ENCODE measurements at regions not wholly inside any gene's neighbourhood (a gene's known extent, or its start where the extent isn't known, plus 50 kb on each side); places are given as distances from the start of the nearest gene placed in this dataset.

DNA sequence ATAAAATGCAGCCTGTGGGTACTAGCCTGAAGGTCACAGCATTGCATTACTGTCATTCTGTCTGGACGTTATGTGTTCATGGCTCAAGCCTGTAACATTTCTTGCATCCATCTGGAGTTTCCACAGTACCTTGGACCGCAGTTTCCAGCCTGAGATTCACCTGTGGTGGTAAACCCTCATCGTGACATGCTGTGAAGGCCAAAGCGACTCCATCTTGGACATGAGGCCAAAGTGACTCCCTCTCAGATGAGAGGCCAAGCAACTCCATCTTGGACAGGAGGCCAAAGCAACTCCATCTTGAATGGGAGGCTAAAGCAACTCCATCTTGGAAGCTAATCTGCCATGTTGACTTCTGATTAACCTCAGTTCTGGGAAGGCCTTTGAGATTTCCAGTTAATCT lies 257.7 kb upstream of the MYT1L start:
- Histone ChIP-seq H3K4me3 (ENCODE audit: low read depth, low read length) (no peak overlapping the region), H3K27me3 (ENCODE audit: control insufficient read depth, insufficient read depth, low read length) (no peaks in the 10 kb centered on the region), H3K36me3 (ENCODE audit: control insufficient read depth, insufficient read depth, low read length) (no peaks in the 10 kb centered on the region)
- DNase-seq (ENCODE audit: low read depth) = no peak
- TF ChIP-seq, protein P1, sequence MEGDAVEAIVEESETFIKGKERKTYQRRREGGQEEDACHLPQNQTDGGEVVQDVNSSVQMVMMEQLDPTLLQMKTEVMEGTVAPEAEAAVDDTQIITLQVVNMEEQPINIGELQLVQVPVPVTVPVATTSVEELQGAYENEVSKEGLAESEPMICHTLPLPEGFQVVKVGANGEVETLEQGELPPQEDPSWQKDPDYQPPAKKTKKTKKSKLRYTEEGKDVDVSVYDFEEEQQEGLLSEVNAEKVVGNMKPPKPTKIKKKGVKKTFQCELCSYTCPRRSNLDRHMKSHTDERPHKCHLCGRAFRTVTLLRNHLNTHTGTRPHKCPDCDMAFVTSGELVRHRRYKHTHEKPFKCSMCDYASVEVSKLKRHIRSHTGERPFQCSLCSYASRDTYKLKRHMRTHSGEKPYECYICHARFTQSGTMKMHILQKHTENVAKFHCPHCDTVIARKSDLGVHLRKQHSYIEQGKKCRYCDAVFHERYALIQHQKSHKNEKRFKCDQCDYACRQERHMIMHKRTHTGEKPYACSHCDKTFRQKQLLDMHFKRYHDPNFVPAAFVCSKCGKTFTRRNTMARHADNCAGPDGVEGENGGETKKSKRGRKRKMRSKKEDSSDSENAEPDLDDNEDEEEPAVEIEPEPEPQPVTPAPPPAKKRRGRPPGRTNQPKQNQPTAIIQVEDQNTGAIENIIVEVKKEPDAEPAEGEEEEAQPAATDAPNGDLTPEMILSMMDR (IDR thresholded peaks at IDR 0.05; ENCODE audit: insufficient read depth, low read length, poor library complexity, severe bottlenecking) = no peak

DNA sequence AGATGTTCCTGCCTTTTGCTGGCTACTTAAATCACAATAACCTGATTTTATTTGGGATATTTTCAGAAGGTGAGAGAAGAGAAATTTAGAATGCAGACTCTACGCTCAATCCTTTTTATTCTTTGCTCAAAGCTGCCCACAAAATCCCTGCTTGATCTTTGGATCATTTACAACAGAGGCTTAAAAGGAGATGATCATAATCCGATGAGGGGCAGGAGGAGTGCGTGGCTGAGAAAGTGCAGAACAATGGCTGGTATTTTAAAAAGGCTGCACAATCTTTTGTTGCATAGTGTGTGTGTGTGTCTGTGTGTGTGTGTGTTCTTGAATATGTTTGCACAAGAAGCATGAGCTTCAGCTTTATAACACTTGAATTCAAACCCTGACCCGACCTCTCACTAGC lies 256.3 kb upstream of the MYT1L start:
- Histone ChIP-seq H3K4me3 (ENCODE audit: low read depth, low read length) (no peak overlapping the region), H3K36me3 (ENCODE audit: control insufficient read depth, insufficient read depth, low read length) (no peaks in the 10 kb centered on the region), H3K27me3 (ENCODE audit: control insufficient read depth, insufficient read depth, low read length) (no peaks in the 10 kb centered on the region)
- TF ChIP-seq, protein P1 (IDR thresholded peaks at IDR 0.05; ENCODE audit: insufficient read depth, low read length, poor library complexity, severe bottlenecking) = no peak
- DNase-seq (ENCODE audit: low read depth) = no peak

DNA sequence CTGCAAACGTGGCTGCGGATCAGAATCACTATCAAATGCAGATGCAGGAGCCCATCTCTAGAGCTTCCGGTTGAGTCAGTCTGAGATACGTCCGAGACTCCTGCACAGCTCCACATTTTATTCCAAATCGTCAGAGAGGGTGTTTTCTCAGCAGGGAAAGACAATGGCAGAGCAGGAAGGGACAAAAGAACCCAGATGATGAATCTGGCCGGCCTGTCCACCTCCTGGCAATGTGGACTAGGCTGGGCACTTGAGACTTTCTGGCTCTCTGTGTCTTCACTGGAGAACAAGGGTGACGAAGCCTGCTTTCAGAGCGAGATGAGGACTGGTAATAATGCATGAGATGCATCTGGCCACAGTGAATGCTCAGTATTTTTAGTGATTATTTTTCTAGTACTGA lies 255.9 kb upstream of the MYT1L start:
- Histone ChIP-seq H3K27me3 (ENCODE audit: control insufficient read depth, insufficient read depth, low read length) (no peaks in the 10 kb centered on the region), H3K4me3 (ENCODE audit: low read depth, low read length) (no peak overlapping the region), H3K36me3 (ENCODE audit: control insufficient read depth, insufficient read depth, low read length) (no peaks in the 10 kb centered on the region)
- no peak for DNase-seq (ENCODE audit: low read depth)
- TF ChIP-seq, protein P1 (IDR thresholded peaks at IDR 0.05; ENCODE audit: insufficient read depth, low read length, poor library complexity, severe bottlenecking) = no peak

DNA sequence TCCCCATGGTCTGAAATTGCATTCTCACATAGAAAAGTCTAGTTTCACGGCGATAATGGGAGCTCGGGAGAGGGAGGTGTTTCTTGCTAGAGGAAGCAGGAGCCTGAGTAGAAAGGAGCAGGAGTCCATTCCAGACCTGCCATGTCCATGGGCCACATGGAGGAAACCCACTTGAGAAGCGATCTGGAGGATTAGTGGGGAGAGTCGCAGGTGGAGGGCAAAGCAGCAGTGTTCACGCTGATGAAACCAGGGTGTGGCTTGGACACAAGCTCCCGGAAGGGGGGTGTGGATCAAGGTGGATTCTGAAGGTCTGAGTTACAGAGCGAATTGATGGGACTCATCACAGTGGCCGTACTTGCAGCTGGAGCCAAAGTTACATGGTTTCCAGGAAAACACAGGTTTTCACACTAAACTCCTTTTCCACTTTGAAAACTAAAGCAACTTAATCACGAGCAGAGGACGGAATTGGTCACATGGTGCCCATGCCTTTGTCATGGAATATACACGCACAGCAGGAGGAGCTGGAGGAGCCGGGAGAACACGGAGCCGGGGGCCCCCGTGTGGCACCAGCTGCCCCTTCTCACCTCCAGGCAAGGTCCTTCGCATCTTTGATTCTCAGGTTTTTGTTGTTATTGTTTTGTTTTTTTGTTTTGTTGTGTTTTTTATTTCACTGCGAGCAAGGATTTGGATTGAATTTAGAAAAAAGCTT lies 255.1 kb upstream of the MYT1L start:
- TF ChIP-seq, protein P1 (IDR thresholded peaks at IDR 0.05; ENCODE audit: insufficient read depth, low read length, poor library complexity, severe bottlenecking) = no peak
- DNase-seq (ENCODE audit: low read depth) = no peak
- Histone ChIP-seq H3K27me3 (ENCODE audit: control insufficient read depth, insufficient read depth, low read length) (no peaks in the 10 kb centered on the region), H3K36me3 (ENCODE audit: control insufficient read depth, insufficient read depth, low read length) (no peaks in the 10 kb centered on the region), H3K4me3 (ENCODE audit: low read depth, low read length) (no peak overlapping the region)

DNA sequence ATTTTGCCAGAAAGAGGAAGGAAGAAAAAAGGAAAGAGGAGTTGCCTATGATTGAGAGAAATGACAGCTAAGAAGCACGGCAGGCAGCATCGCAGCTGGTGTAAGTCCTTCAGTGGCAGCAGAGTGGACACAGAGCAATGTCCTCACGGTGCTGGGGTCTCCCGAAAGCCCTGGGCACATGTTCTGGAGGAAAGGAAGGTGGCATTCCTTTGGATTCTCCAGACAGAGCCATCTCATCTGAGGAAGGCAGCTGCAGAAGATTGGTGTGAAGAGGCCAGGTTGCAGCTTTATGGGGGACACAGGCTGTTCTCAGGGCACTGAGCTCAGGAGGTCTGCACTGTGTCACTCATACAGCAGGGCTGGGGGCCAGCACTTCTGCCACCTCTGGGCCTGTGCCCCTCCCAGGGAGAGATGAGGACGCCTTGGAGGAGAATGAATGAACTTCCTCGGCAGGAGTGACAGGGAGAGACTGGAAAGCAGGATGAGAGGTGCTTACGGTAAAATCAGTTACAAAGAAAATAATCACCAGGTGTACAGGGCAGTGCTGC lies 252.0 kb upstream of the MYT1L start:
- Histone ChIP-seq H3K4me3 (ENCODE audit: low read depth, low read length) (no peak overlapping the region), H3K36me3 (ENCODE audit: control insufficient read depth, insufficient read depth, low read length) (no peaks in the 10 kb centered on the region), H3K27me3 (ENCODE audit: control insufficient read depth, insufficient read depth, low read length) (no peaks in the 10 kb centered on the region)
- TF ChIP-seq, protein P1 (IDR thresholded peaks at IDR 0.05; ENCODE audit: insufficient read depth, low read length, poor library complexity, severe bottlenecking) = no peak
- DNase-seq (ENCODE audit: low read depth) = no peak

Data from kidney epithelial cell (primary cell).